ENCODE measurements at regions not wholly inside any gene's neighbourhood (a gene's known extent, or its start where the extent isn't known, plus 50 kb on each side); places are given as distances from the start of the nearest gene placed in this dataset.

DNA sequence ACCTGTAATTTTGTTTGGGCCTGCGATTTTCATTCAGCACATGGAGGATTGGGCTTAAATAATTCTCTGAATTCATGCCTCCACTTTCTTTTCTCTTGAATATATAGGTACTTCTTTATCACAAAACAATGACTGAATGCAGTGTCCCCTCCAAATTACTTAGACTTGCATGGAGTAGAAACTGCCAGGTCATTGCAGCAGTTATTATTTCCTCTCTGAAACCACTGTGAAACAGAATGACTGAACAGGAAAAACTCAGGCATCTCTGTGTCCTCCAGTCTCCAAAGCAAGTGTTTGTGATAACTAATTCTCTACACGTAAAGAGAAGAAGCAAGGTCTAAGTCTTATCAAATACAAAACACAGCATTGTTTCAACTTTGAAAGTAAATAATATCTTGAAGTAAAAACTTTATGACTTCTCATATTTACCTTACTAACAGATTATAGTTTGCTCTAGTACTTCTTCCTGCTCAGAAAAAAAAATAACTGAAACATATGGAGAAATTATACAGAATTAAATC is 144.5 kb upstream of the DIAPH2 start:
- TF ChIP-seq POLR2A (IDR thresholded peaks at IDR 0.05): no peak
- TF ChIP-seq, protein P1, sequence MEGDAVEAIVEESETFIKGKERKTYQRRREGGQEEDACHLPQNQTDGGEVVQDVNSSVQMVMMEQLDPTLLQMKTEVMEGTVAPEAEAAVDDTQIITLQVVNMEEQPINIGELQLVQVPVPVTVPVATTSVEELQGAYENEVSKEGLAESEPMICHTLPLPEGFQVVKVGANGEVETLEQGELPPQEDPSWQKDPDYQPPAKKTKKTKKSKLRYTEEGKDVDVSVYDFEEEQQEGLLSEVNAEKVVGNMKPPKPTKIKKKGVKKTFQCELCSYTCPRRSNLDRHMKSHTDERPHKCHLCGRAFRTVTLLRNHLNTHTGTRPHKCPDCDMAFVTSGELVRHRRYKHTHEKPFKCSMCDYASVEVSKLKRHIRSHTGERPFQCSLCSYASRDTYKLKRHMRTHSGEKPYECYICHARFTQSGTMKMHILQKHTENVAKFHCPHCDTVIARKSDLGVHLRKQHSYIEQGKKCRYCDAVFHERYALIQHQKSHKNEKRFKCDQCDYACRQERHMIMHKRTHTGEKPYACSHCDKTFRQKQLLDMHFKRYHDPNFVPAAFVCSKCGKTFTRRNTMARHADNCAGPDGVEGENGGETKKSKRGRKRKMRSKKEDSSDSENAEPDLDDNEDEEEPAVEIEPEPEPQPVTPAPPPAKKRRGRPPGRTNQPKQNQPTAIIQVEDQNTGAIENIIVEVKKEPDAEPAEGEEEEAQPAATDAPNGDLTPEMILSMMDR (IDR thresholded peaks at IDR 0.05): no peak

Data from right lobe of liver (tissue), 4 donors.